ENCODE measurements at regions not wholly inside any gene's neighbourhood (a gene's known extent, or its start where the extent isn't known, plus 50 kb on each side); places are given as distances from the start of the nearest gene placed in this dataset.

GRCh38 chr6:119620846-119621555 is 271.4 kb upstream of the MAN1A1 start:
- no peak for DNase-seq

DNA sequence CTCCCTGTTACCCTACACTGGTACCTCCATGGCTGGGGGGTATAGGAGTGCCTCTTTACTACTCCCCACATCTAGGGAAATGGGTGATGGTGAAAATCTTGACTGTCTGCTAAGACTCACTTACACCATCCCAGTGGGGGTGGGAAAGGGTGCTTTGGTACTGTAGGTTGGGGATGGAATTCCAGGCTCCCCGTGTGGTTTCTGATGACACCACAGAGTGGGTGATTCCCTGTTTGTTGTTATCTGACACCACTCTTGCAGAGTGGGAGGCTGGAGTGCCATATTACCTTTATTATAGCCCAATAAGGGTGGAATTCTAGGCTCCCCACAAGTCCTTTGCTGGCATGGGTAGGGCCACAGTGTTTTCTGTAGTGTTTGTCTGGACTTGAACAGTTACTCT is 264.6 kb upstream of the MAN1A1 start:
- DNase-seq, result no peak

DNA sequence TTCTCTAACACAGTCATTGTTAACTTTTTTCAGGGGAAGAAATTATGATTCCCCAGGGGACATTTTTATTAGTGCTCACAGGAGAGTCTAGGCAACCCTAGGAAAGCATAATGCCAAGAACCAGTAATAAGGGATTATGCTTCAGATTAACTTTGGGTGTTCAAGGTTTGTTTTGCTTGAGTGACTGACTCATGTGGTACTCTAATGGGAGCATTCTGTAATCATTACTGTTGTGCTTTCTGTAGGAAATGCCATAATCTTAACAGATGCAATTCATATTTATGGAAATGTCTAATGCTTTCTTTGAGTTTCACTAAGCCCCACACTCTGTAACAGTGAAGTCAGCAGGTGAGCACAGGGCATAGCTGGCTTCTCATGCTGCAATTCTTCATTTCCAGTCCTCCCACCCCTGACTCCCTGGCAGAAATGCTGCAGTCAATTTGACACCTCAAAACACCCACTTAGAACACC is 263.4 kb upstream of the MAN1A1 start:
- no peak for DNase-seq

DNA sequence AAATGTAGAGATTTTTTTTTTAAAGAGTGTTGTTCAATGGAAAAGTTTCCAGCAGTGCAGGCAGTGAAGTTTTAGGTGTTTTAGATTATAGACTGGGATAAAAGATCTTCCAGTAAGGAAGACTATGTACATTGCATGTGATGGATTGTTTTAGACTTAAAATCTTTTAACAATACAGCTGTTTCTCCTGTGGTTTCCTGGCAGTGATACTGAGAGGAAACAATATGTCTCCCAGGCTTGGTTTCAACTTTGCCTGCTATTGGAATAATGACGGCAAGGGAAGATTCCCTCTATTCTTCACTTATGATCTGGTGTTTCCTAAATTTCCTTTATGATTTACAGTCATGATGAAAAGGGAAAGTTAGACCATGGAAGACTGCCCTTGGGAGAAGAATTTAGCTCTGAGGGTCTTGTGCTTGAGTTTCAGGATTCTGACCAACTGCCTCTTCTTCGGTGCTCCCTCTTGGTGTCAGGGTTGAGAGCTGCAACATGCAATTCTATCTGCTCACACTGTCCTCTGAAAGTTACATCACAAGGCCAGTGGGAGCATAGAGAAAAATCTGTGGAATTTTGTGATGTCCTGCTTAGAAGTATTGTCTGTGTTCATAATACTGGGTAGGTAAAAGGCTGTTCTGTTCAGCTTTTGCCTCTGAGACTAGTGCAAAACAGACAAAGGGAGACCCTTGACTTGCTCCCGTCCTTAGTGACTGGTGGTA is 262.8 kb upstream of the MAN1A1 start:
- DNase-seq, result no peak

GRCh38 chr6:119610754-119611153 is 261.2 kb upstream of the MAN1A1 start:
- no peak for DNase-seq

- DNase-seq, result no peak
These were observed 260.7 kb upstream of the MAN1A1 start for GRCh38 chr6:119610265-119610664.

GRCh38 chr6:119609865-119610264 is 260.3 kb upstream of the MAN1A1 start:
- DNase-seq, result no peak

- DNase-seq, result no peak
These were observed 259.4 kb upstream of the MAN1A1 start for GRCh38 chr6:119608994-119609393.

GRCh38 chr6:119604124-119604523 is 254.6 kb upstream of the MAN1A1 start:
- DNase-seq, result no peak

DNA sequence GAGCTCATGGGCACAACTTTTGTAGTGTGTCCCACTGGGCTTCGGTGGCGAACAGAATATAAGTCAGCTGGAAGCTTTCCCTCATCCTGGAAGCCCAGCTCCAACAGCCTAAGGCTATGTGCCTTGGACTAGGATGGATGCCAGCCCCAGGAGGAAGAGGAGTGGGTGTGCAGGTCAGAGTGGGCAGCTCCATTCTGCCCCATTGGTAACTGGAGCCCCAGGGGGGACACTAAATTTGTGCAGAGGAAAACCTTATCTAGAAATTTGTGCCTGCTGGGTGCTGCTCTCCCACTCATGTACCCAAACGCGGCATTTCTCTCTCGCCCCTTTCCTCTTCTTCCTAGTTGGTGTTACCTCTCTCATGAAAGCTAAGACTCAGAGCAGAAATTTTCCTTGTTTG is 253.9 kb upstream of the MAN1A1 start:
- no peak for DNase-seq

- no peak for DNase-seq
These were observed 252.9 kb upstream of the MAN1A1 start for GRCh38 chr6:119602215-119603178.

DNA sequence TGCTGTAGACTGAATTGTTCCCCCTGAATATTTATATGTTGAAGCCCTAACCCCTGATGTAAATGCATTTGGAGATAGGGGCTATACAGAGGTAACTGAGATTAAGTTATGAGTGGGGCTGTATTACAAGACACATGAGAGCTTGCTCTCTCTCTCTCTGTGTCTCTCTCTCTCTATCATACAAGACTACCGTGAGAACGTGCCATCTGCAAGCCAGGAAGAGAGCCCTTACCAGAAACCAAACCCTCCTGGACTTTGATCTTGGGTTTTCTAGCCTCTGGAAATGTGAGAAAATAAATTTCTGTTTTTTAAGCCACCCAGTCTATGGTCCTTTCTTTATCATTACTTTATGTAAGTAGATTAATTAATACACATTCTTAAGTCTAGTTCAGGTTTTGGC is 249.3 kb upstream of the MAN1A1 start:
- no peak for DNase-seq

DNA sequence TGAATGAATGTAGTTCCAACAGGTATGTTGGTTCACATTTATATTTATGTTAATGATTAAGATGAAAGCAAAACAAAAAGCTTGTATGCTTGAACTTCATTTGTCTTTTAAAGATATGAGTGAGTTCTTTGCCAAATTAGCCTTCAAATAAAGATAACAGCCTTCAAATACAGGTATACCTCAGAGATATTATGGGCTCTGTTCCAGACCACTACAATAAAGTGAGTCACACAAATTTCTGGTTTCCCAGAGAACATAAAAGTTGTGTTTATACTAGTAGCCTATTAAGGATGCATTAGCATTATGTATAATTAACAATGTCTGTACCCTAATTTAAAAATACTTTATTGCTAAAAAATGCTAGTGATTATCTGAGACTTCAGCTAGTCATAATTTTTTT is 245.3 kb upstream of the MAN1A1 start:
- DNase-seq, result no peak

- no peak for DNase-seq
These were observed 241.7 kb upstream of the MAN1A1 start for GRCh38 chr6:119591235-119591634.

DNA sequence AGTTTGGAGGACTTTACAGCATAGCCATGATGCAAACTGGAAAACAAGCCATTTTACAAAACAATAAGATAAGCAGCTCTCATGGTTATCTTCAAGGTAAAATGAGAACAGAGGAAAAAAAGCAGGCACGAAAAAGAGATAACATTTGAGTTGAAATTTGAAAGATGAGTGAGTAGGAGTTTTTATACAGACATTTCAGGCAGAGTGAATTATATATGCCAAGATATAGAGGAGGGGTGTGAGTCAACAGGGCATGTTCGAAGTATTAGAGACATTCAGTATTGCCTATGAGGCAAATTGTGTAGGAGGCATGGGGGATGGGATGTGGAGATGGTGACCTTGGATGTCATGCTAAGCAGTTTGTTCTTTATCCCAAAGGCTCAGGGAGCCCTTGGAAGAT is 240.5 kb upstream of the MAN1A1 start:
- no peak for DNase-seq

- DNase-seq, result no peak
These were observed 238.0 kb upstream of the MAN1A1 start for GRCh38 chr6:119587537-119587936.

GRCh38 chr6:119586250-119586882 is 236.8 kb upstream of the MAN1A1 start:
- no peak for DNase-seq

DNA sequence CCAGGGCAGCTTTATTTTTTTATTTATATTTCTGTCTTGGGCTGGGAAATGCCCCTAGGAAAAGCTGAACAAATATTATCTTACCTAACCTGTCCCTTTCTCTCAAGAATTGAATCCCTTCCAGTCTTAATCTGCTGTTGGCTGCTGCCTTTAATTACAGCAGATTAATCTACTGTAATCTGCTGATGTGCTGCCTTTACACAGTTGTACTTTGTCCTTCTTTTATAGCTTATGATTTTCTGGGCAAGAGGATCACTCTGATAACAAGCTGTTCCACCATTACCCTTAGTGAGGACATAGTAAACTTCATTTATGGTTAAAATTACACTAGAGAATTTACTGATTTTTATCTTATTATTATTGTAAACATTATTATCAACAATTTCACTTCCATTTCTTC is 234.5 kb upstream of the MAN1A1 start:
- DNase-seq, result no peak

DNA sequence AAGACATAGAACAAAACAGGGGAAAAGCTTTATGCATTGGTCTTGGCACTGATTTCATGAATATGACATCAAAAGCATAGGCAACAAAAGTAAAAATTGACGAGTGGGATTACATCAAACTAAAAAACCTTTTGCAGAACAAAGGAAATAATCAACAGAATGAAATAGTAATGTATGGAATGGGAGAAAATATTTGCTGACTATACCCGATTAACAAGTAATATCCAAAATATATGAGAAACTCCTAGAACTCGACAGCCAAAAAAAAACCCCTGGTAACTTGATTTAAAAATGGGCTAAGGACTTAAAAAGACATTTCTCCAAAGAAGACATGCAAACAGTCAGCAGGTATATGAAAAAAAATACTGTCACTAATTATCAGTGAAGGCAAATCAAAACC is 231.7 kb upstream of the MAN1A1 start:
- DNase-seq, result no peak

DNA sequence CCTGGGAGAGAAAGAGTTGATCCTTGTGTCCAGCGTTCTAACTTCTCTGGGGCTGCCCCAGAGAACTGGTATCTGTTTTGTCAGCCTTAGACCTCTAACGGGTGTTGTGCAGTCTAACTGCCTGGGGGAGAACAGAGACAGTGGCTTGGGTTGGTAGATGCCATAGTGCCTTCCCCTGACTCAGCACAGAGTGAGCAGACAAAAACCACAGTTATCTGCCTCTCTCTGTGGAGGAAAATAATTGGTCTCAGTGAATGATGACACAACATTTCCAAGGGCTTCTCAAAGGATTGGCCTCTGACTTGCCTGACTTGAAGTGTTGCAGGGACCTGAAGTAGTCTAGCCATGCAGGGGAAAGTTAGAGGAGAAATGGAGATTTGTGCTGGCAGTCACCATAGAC is 226.2 kb upstream of the MAN1A1 start:
- no peak for DNase-seq

GRCh38 chr6:119568580-119568979 is 219.0 kb upstream of the MAN1A1 start:
- no peak for DNase-seq

GRCh38 chr6:119566546-119567260 is 217.1 kb upstream of the MAN1A1 start:
- DNase-seq, result no peak
